ENCODE measurements at regions not wholly inside any gene's neighbourhood (a gene's known extent, or its start where the extent isn't known, plus 50 kb on each side); places are given as distances from the start of the nearest gene placed in this dataset.
A peak's percentile ranks its signal among the peaks of the same experiment; 100 is the strongest.

DNA sequence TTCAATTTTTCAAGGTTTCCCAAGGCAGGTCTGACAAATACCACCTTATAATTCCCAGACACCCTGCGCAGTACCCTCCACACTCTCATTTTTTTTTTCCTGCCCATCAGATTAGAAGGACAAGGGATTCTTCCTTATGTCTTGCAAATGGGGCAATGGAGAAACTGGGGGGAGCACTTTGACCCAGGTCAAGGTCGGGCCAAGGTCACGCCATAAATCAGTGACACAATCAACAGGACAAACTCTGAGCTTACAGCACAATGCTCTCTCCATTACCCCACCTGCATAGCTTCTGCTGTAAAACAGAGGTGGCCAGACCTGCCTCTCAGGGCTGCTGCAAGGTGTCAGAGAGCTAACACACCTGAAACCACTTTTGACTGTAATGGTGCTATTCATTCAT is 254.4 kb upstream of the ZMIZ1 start:
- DNase-seq (ENCODE audit: low read depth, low spot score): no peak

DNA sequence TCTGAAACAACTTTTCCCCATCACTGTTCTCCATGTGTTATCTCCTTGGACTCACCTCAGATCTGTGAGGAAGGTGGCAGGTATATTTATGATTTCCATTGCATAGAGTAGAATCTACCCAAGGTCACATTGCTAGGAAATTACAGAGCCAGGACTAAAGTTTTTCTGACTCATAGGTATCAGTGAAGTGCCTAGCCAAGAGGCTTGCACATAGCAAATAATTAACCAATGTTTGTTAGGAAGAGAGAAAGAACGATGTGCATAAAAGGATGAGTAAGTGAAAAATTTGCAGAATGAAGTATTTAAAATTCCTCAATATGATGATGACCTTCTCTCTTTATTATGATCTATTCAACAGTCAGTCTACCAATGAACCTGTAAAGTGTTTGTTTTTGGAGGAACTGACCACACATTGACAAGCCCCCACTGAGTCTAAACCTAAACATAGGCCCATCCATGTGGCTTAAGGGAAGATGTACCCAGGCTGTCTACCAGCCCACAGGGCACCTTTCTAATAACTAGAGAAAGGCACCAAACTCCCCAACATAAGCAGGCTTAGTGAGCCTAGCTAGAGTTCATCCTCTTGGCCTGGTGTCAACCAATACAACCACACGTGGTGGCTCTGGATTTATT is 252.9 kb upstream of the ZMIZ1 start:
- no peak for DNase-seq (ENCODE audit: low read depth, low spot score)

- peak; percentile 19 for DNase-seq (ENCODE audit: low read depth, low spot score)
These were observed 251.4 kb upstream of the ZMIZ1 start for GRCh38 chr10:78817361-78817760.

GRCh38 chr10:78817804-78818203 is 251.0 kb upstream of the ZMIZ1 start:
- no peak for DNase-seq (ENCODE audit: low read depth, low spot score)

GRCh38 chr10:78819361-78820006 is 249.3 kb upstream of the ZMIZ1 start:
- DNase-seq (ENCODE audit: low read depth, low spot score): no peak

- DNase-seq (ENCODE audit: low read depth, low spot score): no peak
These were observed 248.8 kb upstream of the ZMIZ1 start for GRCh38 chr10:78820007-78820362.

DNA sequence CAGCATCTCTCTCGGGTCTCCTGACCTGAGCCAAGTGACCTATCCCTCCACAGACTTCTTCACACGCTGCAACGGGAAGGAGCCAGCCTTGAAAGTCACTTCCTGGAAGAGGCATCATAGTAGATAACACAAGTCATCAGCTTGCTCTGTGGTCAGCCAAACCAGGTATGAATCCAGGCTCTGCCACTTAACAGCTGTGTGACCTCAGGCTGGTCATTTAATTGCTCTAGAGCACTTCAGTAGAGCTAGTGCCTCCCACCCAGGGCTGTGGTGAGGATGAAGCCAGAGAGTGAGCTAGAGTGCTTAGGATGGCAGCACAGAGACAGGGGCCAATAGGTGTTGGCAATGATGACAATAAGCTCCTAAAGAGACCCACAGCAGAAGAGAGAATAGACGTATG is 247.7 kb upstream of the ZMIZ1 start:
- DNase-seq (ENCODE audit: low read depth, low spot score): no peak

- DNase-seq (ENCODE audit: low read depth, low spot score): no peak
These were observed 239.9 kb upstream of the ZMIZ1 start for GRCh38 chr10:78828647-78829539.

DNA sequence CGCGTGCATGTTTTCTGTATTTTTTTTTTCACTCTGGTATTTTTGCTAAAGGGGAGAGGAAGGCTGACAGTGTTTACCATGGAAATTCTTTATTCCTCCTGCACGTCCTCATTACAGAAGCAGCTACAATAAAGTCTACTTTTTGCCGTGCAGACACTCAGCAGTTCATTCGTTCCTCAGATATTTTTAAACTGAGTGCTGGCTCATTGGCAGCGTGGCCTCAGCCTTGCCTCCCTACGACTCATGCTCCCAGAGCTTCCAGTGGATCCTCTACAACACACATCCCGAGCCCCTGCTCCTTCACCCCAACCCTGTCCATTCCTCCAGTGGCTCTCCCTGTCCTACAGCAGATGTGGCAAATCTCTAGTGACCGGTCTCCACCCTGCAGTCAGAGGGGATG is 239.2 kb upstream of the ZMIZ1 start:
- DNase-seq (ENCODE audit: low read depth, low spot score): peak; percentile 32

DNA sequence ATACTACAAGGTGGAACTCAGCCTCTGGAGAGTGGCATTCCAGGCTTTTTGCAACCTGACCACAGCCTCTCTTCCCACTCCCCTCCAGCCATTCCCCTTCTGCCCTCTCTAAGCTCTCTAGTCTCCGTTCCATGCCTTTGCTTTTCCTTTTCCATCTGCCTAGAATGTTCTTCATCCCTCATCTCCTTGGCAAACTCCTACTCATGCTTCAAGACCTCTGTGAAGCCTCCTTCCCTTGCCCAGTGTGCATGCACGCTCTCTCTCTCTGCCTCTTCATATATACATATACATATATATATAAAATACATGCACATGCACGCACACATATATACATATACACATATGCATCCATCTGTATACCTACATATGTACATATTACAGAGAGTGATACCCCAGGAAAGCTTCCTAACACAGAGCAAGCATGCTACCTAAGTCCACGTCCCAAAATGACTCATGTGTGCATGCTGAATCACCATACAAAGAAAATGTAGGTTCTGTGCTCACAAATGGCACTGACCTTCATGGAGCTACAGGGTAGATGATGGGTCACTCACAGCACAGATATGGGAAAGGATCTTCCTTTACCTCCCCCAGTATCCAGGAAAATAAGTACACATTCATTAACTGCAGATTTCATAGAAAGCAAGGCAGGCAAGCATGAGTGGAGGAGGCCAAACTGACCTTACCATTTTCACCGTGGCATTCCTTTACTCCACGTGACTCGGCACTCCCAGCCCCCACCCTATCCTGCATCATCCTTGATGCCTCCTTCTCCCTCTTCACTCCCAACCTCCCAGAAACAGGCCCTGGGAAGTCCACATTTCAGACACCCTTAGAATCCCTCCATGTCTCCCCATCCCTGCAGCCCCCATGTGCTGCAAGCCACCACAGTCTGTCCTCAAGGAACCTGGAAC is 238.4 kb upstream of the ZMIZ1 start:
- peak; percentile 29 for DNase-seq (ENCODE audit: low read depth, low spot score)

- DNase-seq (ENCODE audit: low read depth, low spot score): no peak
These were observed 237.8 kb upstream of the ZMIZ1 start for GRCh38 chr10:78830976-78831375.

- DNase-seq (ENCODE audit: low read depth, low spot score): no peak
These were observed 237.3 kb upstream of the ZMIZ1 start for GRCh38 chr10:78831461-78831860.

DNA sequence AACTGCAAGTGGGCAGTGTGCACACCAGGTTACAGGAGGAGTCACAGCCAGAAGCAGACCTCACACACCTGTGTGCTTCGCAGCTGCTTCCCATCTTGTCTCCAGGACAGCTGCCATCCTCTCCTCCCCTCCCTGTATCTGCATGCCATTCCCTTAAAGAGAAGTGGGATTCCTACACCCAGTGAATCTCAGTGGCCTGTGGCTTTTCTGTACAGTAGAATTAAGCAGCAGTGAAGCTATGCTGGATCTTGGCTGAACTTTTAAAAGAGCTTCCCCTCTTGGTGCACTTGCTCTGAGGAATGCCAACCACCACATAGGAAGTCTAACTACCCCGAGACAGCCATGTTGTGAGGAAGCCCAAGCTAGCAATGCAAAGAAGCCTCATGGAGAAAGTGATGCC is 236.5 kb upstream of the ZMIZ1 start:
- DNase-seq (ENCODE audit: low read depth, low spot score): no peak

- DNase-seq (ENCODE audit: low read depth, low spot score): peak; percentile 46
These were observed 230.6 kb upstream of the ZMIZ1 start for GRCh38 chr10:78838141-78838657.

DNA sequence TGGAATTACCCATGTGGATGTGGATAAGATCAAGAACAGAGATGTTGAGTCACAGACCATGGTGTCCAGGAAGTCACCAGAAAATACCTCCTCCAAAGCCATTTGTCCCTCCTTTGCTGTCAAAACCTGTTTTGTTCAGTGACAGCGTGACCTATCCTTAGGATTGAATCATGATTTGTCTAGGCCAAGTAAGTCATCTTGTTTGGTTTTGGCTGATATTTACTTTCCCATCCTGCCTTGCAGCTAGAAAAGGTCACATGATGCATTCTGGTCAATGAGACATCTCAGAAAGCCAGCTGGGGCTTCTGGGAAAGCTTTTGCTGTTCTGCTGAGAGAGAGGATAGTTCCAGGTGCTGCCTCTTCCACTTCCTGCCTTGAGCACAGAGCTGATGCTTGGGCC is 225.3 kb upstream of the ZMIZ1 start:
- DNase-seq (ENCODE audit: low read depth, low spot score): no peak

GRCh38 chr10:78844960-78845607 is 223.7 kb upstream of the ZMIZ1 start:
- no peak for DNase-seq (ENCODE audit: low read depth, low spot score)

GRCh38 chr10:78846071-78846470 is 222.7 kb upstream of the ZMIZ1 start:
- no peak for DNase-seq (ENCODE audit: low read depth, low spot score)

GRCh38 chr10:78846760-78847159 is 222.0 kb upstream of the ZMIZ1 start:
- no peak for DNase-seq (ENCODE audit: low read depth, low spot score)

DNA sequence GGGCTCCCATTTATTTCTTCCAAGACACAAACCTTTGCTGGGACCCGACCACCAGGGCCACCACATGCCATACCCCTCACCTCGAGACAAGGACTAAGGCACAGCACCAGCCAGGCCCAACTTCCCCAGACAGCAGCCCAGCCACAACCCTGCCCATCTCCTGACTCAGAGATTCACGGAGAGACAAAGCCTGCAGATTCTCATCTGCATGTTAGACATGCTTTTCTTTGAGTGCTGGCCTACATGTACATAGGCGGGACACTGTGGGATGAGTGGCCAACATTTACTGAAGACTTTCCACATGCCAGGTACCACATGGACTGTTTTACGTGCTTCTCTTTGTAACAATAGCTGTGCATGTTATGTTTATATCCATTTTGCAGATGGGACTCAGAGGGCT is 221.3 kb upstream of the ZMIZ1 start:
- no peak for DNase-seq (ENCODE audit: low read depth, low spot score)

DNA sequence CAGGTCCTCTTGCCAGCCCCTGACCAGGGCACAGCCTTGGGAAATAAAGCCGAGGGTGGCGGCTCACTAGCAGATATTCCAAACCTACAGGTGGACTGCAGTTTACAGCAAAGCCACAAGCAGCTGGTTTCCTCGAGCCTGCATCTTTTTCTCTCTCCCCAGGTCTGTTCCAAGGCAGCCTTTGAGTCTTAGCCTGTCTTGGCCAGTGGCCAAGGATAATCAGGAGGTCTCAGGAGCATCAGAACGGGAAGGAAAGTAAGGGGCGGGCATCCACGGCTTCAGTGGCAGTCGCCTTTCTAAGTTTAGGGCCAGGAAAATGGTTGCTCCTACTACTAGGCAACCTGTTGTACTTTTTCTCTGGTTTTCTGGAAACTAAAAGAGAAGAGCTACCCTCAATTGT is 219.7 kb upstream of the ZMIZ1 start:
- DNase-seq (ENCODE audit: low read depth, low spot score): peak; percentile 12

DNA sequence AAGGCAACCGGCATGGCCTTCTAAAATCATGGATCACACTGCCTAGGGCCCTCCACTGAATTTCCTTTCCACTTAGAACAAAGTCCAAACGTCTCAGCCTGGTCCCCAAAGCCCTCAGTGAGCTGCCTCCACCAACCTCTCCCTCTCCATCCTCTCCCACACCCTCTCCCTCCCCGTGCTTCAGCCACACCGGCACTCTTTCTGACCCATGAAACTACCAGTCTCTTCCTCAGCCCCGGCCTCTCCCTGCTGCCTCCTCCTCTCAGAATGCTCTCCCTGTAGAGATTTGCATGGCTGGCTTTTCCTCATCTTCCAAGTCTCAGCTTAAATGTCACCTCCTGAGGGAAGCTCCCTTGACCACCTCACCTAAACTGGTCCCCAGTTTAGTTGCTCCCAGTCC is 219.0 kb upstream of the ZMIZ1 start:
- no peak for DNase-seq (ENCODE audit: low read depth, low spot score)

Data from astrocyte of the hippocampus (primary cell).